HG02870 (cell line): ENCODE measurements at regions not wholly inside any gene's neighbourhood (a gene's known extent, or its start where the extent isn't known, plus 50 kb on each side); places are given as distances from the start of the nearest gene placed in this dataset.
A peak's percentile ranks its signal among the peaks of the same experiment; 100 is the strongest.
"Not testable (repeated sequence)": the region's sequence is repeated elsewhere in the genome, so short reads cannot be mapped to it uniquely, and the experiment has no call there.

Experiments used
- ATAC-seq: cut with Tn5 transposase; IDR thresholded peaks from one replicate; pipeline ENCODE4 v1.9.1; 2021; ENCODE audit warnings: mild to moderate bottlenecking, moderate library complexity; ENCODE audit not compliant: unreplicated experiment

- ATAC-seq: not testable (repeated sequence)
These were observed 82.5 kb downstream of the POTEH start for GRCh38 chr22:15772337-15772736.

- not testable (repeated sequence) for ATAC-seq
These were observed 85.3 kb downstream of the POTEH start for GRCh38 chr22:15775118-15775517.

GRCh38 chr22:15775670-15776669 lies 86.1 kb downstream of the POTEH start:
- not testable (repeated sequence) for ATAC-seq

- not testable (repeated sequence) for ATAC-seq
These were observed 86.9 kb downstream of the POTEH start for GRCh38 chr22:15776727-15777126.

DNA sequence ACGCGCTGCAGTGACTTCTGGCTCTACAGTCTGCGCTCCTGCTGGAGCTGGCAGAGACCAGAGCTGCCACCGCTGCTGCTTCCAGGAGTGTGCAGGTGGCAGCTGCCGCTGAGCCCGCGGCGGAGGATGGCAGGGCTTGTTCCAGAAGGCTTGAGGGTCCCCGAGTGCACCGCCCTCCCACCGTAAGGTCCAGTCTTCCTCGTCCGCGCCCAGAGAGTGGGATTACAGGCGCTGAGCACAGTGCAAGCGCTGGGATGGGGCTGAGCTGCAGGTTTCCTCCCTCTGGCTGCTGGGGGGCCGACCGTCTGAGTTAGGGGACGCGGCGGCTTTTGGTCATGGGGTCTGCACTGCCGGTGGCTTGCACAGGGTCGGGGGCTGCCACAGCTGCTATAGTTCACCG lies 87.3 kb downstream of the POTEH start:
- ATAC-seq: not testable (repeated sequence)

DNA sequence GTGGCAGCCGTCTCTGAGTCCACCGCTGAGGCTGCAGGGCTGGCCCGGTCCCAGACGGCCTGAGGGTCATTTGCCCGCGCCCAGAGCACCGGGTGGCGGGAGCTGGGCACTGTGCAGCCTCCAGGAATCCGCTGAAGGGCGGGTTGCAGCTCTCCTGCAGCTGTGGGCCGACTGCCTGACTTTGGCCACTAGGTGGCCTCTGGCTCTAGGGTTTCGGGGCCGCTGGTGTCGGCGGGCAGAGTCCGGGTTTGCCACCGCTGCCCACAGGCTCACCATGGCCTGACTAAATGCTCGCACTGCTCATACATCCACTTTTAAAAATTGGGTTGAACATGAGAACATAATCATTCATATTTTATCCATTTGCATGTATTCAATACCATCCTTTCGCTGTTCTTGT lies 87.7 kb downstream of the POTEH start:
- not testable (repeated sequence) for ATAC-seq

DNA sequence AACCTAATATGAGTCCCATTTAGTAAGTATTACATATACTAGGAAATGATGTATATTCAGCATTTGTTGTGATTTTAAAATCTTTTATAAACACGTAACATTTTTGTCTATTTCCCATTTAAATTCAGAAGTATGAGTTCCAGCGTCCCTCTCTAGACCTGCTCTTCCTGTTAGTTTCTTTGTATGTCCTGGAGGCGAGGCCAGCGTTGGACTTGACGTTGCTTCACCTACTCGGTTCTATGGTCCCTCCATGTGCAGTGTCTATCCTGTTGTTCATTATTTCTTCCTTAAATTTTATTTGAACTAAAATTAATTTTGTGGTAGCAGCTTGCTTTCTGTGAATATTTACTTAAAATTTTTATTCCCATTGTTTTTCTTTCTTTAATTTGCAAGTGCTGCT lies 88.5 kb downstream of the POTEH start:
- not testable (repeated sequence) for ATAC-seq

- ATAC-seq: not testable (repeated sequence)
These were observed 91.8 kb downstream of the POTEH start for GRCh38 chr22:15781652-15782051.

GRCh38 chr22:15782933-15783332 lies 93.1 kb downstream of the POTEH start:
- ATAC-seq: not testable (repeated sequence)

GRCh38 chr22:15784383-15785085 lies 94.7 kb downstream of the POTEH start:
- ATAC-seq: not testable (repeated sequence)

DNA sequence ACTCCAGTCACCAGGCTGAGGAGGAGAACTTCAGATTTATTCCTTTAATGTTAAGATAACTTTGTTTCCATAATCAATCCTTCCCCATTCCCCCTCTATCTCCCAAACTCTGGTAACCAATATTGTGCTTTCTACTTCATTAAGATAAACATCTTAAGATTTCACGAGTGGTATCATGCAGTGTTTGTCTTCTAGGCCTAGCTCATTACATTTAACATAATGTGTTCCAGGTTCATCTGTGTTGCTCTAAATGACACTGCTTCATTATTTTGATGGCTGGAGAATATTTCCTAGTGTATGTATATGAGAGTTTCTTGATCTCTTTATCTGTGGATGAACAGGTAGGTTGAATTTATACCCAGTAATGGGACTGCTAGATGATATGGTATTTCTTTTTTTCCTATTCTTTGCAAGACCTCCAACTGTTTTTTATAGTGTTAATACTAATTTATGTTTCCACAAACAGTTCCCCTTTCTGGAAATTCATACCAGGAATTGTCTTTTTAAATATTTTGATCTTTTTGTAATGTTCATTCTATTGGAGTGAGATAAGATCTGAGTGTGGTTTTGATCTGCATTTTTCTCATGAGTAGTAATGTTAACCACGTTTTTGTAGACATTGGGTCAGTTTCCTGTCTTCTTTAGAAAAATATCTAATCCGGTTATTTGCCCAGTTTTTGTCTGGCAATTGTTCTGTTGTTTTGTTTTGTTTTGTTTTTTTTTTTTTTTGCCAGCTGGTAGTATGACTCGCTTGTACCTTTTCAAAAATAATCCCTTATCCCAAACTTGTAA lies 97.3 kb downstream of the POTEH start:
- ATAC-seq: not testable (repeated sequence)

DNA sequence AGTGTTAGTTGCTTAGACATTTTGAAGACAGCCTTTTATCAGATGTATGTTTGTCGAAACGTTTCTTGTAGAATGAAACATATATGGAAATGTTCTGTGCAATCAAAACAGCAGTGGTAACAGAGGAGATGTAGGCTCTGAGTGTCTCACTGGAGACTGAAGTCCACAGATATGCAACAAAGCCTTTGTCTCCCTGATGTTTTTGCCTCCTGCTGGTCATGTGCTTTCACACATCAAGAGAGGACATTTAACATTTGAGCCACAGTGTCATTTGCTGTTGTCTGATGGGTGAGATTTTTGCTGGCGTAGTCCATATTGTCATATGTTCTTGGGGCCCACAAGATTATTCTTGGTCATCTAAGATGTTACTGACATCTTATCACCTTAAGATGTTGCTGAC lies 101.7 kb downstream of the POTEH start:
- not testable (repeated sequence) for ATAC-seq

DNA sequence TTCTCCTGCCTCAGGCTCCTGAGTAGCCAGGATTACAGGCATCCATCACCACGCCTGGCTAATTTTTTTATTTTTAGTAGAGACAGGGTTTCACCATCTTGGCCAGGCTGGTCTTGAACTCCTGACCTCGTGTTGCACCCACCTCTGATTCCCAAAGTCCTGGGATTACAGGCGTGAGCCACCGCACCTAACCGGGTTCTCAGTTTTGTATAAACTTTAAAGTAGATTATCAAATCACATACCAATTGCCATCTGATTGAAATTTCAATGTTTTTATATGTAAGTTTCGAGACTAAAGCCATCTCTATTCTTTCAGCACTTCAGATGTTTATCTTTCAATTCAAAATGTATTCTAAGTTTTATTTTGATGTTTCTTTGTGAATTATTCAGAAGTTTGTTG lies 110.1 kb downstream of the POTEH start:
- not testable (repeated sequence) for ATAC-seq

GRCh38 chr22:15811141-15811540 lies 121.3 kb downstream of the POTEH start:
- peak; percentile 64 for ATAC-seq

DNA sequence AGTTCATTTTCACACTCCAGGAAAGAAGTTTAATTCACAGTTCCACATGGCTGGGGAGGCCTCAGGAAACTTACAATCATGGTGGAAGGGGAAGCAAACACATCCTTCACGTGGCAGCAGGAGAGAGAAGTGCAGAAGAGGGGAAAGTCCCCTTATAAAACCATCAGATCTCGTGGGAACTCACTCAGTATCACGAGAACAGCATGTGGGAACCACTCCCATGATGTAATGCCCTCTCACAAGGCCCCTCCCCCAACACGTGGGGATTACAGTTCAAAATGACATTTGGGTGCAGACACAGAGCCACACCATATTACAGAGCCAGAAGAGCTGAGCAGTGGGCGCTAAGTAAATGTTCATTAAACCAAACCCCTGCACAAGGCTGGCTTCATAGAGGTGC lies 126.0 kb downstream of the POTEH start:
- not testable (repeated sequence) for ATAC-seq

GRCh38 chr22:15816470-15816869 lies 126.6 kb downstream of the POTEH start:
- not testable (repeated sequence) for ATAC-seq

GRCh38 chr22:15817264-15817663 lies 127.4 kb downstream of the POTEH start:
- ATAC-seq: not testable (repeated sequence)

GRCh38 chr22:15819886-15820285 lies 130.1 kb downstream of the POTEH start:
- not testable (repeated sequence) for ATAC-seq

- not testable (repeated sequence) for ATAC-seq
These were observed 131.3 kb downstream of the POTEH start for GRCh38 chr22:15821088-15821487.

DNA sequence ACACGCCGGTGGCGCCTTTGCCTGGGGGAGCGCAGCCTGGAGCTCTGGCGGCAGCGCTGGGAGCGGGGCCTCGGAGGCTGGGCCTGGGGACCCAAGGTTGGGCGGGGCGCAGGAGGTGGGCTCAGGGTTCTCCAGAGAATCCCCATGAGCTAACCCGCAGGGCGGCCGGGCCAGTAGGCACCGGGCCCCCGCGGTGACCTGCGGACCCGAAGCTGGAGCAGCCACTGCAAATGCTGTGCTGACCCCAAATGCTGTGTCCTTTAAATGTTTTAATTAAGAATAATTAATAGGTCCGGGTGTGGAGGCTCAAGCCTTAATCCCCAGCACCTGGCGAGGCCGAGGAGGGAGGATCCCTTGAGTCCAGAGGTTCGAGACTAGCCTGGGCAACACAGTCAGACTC lies 132.2 kb downstream of the POTEH start:
- ATAC-seq: not testable (repeated sequence)

GRCh38 chr22:15823178-15823577 lies 133.4 kb downstream of the POTEH start:
- ATAC-seq: not testable (repeated sequence)
